ENCODE measurements at regions not wholly inside any gene's neighbourhood (a gene's known extent, or its start where the extent isn't known, plus 50 kb on each side); places are given as distances from the start of the nearest gene placed in this dataset.
"Not testable (repeated sequence)": the region's sequence is repeated elsewhere in the genome, so short reads cannot be mapped to it uniquely, and the experiment has no call there.

DNA sequence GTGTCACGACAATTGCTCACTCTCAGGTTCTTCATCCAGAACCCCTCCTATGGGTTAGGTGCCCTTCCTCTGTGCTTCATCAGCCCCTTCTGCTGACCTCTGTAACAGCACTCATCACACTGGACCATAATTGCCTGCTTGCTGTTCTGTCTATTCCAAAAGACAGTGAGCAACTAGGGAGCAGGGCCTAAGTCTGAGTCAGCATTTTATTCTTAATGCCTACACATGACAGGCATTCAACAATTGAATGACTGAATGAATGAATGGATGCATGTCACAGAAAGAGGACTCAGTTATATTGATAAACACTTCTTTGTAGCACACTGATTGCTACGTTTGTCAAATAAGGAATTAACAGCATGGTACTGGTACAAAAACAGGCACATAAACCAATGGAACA lies 317.0 kb downstream of the ZIC3 start:
- no peaks in the 10 kb centered on the region for H3K4me1 Mint-ChIP-seq (ENCODE audit: low read depth, unreplicated experiment)
- FAIRE-seq: no peak

DNA sequence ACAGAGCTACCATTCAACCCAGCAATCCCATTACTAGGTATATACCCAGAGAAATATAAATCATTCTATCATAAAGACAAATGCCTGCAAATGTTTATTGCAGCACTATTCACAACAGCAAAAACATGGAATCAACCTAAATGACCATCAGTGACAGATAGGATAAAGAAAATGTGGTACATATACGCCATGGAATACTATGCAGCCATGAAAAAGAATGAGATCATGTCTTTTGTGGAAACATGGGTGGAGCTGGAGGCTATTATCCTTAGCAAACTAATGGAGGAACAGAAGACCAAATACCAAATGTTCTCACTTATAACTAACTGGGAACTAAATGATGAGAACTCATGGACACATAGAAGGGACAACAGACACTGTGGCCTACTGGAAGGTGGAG lies 318.9 kb downstream of the ZIC3 start:
- H3K36me3 ChIP-seq (ENCODE audit: insufficient read depth, low read length); H2AFZ ChIP-seq (ENCODE audit: low read depth, low read length); H3K4me1 ChIP-seq (ENCODE audit: insufficient read depth, low read length); H3K9ac ChIP-seq (ENCODE audit: low read length); H3K27me3 Mint-ChIP-seq (ENCODE audit: low read depth, unreplicated experiment); H3K36me3 Mint-ChIP-seq (ENCODE audit: low read depth, unreplicated experiment); DNase-seq (ENCODE audit: low read depth); H3K27ac ChIP-seq (ENCODE audit: low read depth, low read length); H3K27ac Mint-ChIP-seq (ENCODE audit: unreplicated experiment); H3K79me2 ChIP-seq (ENCODE audit: insufficient read depth, low read length); H3K4me3 ChIP-seq (ENCODE audit: insufficient read depth, low read depth, low read length); H3K9me3 Mint-ChIP-seq (ENCODE audit: unreplicated experiment); H3K4me2 ChIP-seq (ENCODE audit: low read length); H3K9me3 ChIP-seq (ENCODE audit: insufficient read depth, low read depth, low read length); H3K27me3 ChIP-seq (ENCODE audit: insufficient read depth, low read length); H3K4me1 Mint-ChIP-seq (ENCODE audit: low read depth, unreplicated experiment); H4K20me1 ChIP-seq (ENCODE audit: insufficient read depth, low read length); H3K4me3 Mint-ChIP-seq (ENCODE audit: unreplicated experiment): not testable (repeated sequence)
- FAIRE-seq: peak; percentile 82

More for the DNA sequence above, 317.0 kb downstream of the ZIC3 start:
- TF ChIP-seq EZH2 (IDR thresholded peaks at IDR 0.05; ENCODE audit: insufficient read depth, low read length): no peak
- TF ChIP-seq, protein P1, sequence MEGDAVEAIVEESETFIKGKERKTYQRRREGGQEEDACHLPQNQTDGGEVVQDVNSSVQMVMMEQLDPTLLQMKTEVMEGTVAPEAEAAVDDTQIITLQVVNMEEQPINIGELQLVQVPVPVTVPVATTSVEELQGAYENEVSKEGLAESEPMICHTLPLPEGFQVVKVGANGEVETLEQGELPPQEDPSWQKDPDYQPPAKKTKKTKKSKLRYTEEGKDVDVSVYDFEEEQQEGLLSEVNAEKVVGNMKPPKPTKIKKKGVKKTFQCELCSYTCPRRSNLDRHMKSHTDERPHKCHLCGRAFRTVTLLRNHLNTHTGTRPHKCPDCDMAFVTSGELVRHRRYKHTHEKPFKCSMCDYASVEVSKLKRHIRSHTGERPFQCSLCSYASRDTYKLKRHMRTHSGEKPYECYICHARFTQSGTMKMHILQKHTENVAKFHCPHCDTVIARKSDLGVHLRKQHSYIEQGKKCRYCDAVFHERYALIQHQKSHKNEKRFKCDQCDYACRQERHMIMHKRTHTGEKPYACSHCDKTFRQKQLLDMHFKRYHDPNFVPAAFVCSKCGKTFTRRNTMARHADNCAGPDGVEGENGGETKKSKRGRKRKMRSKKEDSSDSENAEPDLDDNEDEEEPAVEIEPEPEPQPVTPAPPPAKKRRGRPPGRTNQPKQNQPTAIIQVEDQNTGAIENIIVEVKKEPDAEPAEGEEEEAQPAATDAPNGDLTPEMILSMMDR (IDR thresholded peaks at IDR 0.05; ENCODE audit: insufficient read depth, low read depth, low read length): no peak
- no peaks in the 10 kb centered on the region for H4K20me1 ChIP-seq (ENCODE audit: insufficient read depth, low read length)
- no peaks in the 10 kb centered on the region for H3K27me3 Mint-ChIP-seq (ENCODE audit: low read depth, unreplicated experiment)
- DNase-seq (ENCODE audit: low read depth): no peak
- no peaks in the 10 kb centered on the region for H3K9me3 Mint-ChIP-seq (ENCODE audit: unreplicated experiment)
- H3K36me3 ChIP-seq (ENCODE audit: insufficient read depth, low read length): no peaks in the 10 kb centered on the region
- no peak overlapping the region for H3K9ac ChIP-seq (ENCODE audit: low read length)
- H3K27ac ChIP-seq (ENCODE audit: low read depth, low read length): no peak overlapping the region
- no peak overlapping the region for H3K4me2 ChIP-seq (ENCODE audit: low read length)
- no peaks in the 10 kb centered on the region for H3K9me3 ChIP-seq (ENCODE audit: insufficient read depth, low read depth, low read length)
- H3K4me3 Mint-ChIP-seq (ENCODE audit: unreplicated experiment): no peak overlapping the region
- H3K36me3 Mint-ChIP-seq (ENCODE audit: low read depth, unreplicated experiment): no peaks in the 10 kb centered on the region
- H3K27ac Mint-ChIP-seq (ENCODE audit: unreplicated experiment): no peak overlapping the region
- no peaks in the 10 kb centered on the region for H3K79me2 ChIP-seq (ENCODE audit: insufficient read depth, low read length)
- H3K4me3 ChIP-seq (ENCODE audit: insufficient read depth, low read depth, low read length): no peak overlapping the region
- H2AFZ ChIP-seq (ENCODE audit: low read depth, low read length): no peak overlapping the region
- no peaks in the 10 kb centered on the region for H3K27me3 ChIP-seq (ENCODE audit: insufficient read depth, low read length)
- no peaks in the 10 kb centered on the region for H3K4me1 ChIP-seq (ENCODE audit: insufficient read depth, low read length)

DNA sequence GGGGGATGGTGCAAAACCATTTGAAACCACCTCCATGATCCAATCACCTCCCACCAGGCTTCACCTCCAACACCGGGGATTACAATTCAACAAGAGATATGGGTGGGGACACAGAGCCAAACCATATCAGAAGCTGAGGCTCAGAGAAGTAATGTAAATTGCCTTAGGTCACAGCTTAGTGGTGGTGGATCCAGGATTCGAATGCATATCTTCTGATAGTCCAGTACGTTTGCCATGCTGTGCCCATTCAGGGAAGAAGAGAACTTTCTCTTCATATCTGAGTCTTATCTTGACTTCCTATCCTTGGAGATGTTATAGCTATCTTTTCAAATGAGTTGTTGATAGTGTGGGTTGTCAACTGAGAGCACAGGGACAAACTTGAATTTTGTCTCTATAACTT lies 325.5 kb downstream of the ZIC3 start:
- H3K4me3 Mint-ChIP-seq (ENCODE audit: unreplicated experiment): no peak overlapping the region
- FAIRE-seq: no peak
- no peak overlapping the region for H3K27ac Mint-ChIP-seq (ENCODE audit: unreplicated experiment)
- no peaks in the 10 kb centered on the region for H3K27me3 ChIP-seq (ENCODE audit: insufficient read depth, low read length)
- H3K36me3 ChIP-seq (ENCODE audit: insufficient read depth, low read length): no peaks in the 10 kb centered on the region
- DNase-seq (ENCODE audit: low read depth): no peak
- no peaks in the 10 kb centered on the region for H3K4me1 Mint-ChIP-seq (ENCODE audit: low read depth, unreplicated experiment)
- TF ChIP-seq, protein P1 (IDR thresholded peaks at IDR 0.05; ENCODE audit: insufficient read depth, low read depth, low read length): no peak
- no peak for TF ChIP-seq EZH2 (IDR thresholded peaks at IDR 0.05; ENCODE audit: insufficient read depth, low read length)
- no peak overlapping the region for H3K4me3 ChIP-seq (ENCODE audit: insufficient read depth, low read depth, low read length)
- H2AFZ ChIP-seq (ENCODE audit: low read depth, low read length): no peak overlapping the region
- no peaks in the 10 kb centered on the region for H4K20me1 ChIP-seq (ENCODE audit: insufficient read depth, low read length)
- H3K36me3 Mint-ChIP-seq (ENCODE audit: low read depth, unreplicated experiment): no peaks in the 10 kb centered on the region
- no peak overlapping the region for H3K4me2 ChIP-seq (ENCODE audit: low read length)
- H3K4me1 ChIP-seq (ENCODE audit: insufficient read depth, low read length): no peaks in the 10 kb centered on the region
- no peak overlapping the region for H3K9ac ChIP-seq (ENCODE audit: low read length)
- H3K79me2 ChIP-seq (ENCODE audit: insufficient read depth, low read length): no peaks in the 10 kb centered on the region
- H3K27me3 Mint-ChIP-seq (ENCODE audit: low read depth, unreplicated experiment): no peaks in the 10 kb centered on the region
- no peak overlapping the region for H3K27ac ChIP-seq (ENCODE audit: low read depth, low read length)
- H3K9me3 Mint-ChIP-seq (ENCODE audit: unreplicated experiment): no peaks in the 10 kb centered on the region
- H3K9me3 ChIP-seq (ENCODE audit: insufficient read depth, low read depth, low read length): no peaks in the 10 kb centered on the region

Measured in astrocyte (in vitro differentiated cells and primary cell).